Uterus (tissue), 3 donors: ENCODE measurements at regions not wholly inside any gene's neighbourhood (a gene's known extent, or its start where the extent isn't known, plus 50 kb on each side); places are given as distances from the start of the nearest gene placed in this dataset.

Source experiments
- DNase-seq, 2 donors: peaks; one replicate each; pipeline ENCODE4 v3.0.0-alpha.2; 2019 to 2020
- H3K27ac ChIP-seq, 2 donors: fragments of 200-600 bp; sonication (generic); 1 replicate in 1 of 2; 2 replicates in 1 of 2; pipeline ENCODE4 v1.5.1; 2016 to 2018
- H3K27me3 ChIP-seq, 2 donors: fragments of 200-600 bp; sonication (generic); one replicate each; pipeline ENCODE4 v1.5.1; 2018 to 2019; ENCODE audit warnings: control low read depth in 1 of 2
- H3K36me3 ChIP-seq, 2 donors: fragments of 200-600 bp; sonication (generic); one replicate each; pipeline ENCODE4 v1.5.1; 2019; ENCODE audit warnings: control low read depth in 1 of 2
- H3K4me1 ChIP-seq, 2 donors: fragments of 200-600 bp; sonication (generic); one replicate each; pipeline ENCODE4 v1.5.1; 2018 to 2019; ENCODE audit warnings: control low read depth in 1 of 2
- H3K4me3 ChIP-seq, 2 donors: fragments of 200-600 bp; sonication (generic); 1 replicate in 1 of 2; 2 replicates in 1 of 2; pipeline ENCODE4 v1.5.1; 2018 to 2019; ENCODE audit warnings: mild to moderate bottlenecking in 1 of 2
- H3K9me3 ChIP-seq, 2 donors: fragments of 200-600 bp; sonication (generic); one replicate each; pipeline ENCODE4 v1.5.1; 2019; ENCODE audit warnings: control low read depth in 1 of 2
- POLR2A ChIP-seq, 2 donors: fragments of 450-650 bp; IDR thresholded peaks; one replicate each; pipeline ENCODE4 v1.6.1; 2016; ENCODE audit warnings: antibody characterized with exemption in 2 of 2, mild to moderate bottlenecking in 1 of 2, moderate library complexity in 1 of 2
- intact Hi-C: fragments of 100-400 bp; cut with DNase I; formaldehyde crosslinking; loops from one replicate; pipeline ENCODE4 v1.15.1; 2023; ENCODE audit warnings: low total_unique reads
- TF ChIP-seq, protein P1 (sequence below), 4 experiments: fragments of 200-600 bp in 2 of 4; fragments of 450-650 bp in 2 of 4; sonication (generic) in 2 of 4; IDR thresholded peaks; one replicate each; pipeline ENCODE4 v1.5.1; 2016 to 2019; ENCODE audit warnings: antibody characterized with exemption in 4 of 4, mild to moderate bottlenecking in 2 of 4, moderate library complexity in 1 of 4
- donor health status: DM: yes; HTN: yes; CAD: no.

- no peak overlapping the region for H3K27ac ChIP-seq
- H3K36me3 ChIP-seq: no peaks in the 10 kb centered on the region
- no peak overlapping the region for H3K4me3 ChIP-seq
- DNase-seq: no peak
- H3K9me3 ChIP-seq: no peaks in the 10 kb centered on the region
- intact Hi-C loops: no loop called here
- H3K4me1 ChIP-seq: no peaks in the 10 kb centered on the region
- H3K27me3 ChIP-seq: no peaks in the 10 kb centered on the region
- TF ChIP-seq, protein P1, sequence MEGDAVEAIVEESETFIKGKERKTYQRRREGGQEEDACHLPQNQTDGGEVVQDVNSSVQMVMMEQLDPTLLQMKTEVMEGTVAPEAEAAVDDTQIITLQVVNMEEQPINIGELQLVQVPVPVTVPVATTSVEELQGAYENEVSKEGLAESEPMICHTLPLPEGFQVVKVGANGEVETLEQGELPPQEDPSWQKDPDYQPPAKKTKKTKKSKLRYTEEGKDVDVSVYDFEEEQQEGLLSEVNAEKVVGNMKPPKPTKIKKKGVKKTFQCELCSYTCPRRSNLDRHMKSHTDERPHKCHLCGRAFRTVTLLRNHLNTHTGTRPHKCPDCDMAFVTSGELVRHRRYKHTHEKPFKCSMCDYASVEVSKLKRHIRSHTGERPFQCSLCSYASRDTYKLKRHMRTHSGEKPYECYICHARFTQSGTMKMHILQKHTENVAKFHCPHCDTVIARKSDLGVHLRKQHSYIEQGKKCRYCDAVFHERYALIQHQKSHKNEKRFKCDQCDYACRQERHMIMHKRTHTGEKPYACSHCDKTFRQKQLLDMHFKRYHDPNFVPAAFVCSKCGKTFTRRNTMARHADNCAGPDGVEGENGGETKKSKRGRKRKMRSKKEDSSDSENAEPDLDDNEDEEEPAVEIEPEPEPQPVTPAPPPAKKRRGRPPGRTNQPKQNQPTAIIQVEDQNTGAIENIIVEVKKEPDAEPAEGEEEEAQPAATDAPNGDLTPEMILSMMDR (IDR thresholded peaks at IDR 0.05): no peak
- TF ChIP-seq POLR2A (IDR thresholded peaks at IDR 0.05): no peak
These were observed 334.5 kb upstream of the EMCN start for GRCh38 chr4:100852326-100852725.

DNA sequence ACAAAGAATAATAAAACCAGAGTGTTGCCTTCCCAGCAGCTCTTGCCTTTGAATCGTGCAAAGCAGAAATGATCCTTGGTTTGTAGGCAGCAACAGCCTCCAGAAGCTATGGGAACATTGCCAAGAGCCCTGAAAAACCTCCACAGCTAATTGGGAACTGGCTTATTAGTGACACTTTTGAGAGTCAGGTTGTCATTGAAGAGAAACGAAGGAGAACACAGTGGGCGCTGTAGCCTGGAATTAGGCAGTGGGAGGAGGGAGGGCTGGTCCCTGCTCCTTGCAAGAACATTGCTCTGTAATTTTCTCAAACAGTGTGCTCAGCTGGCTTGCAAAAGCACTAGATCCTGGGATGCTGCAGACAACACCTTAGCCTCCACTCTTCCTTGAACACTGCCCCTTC is 331.5 kb upstream of the EMCN start:
- Histone ChIP-seq H3K27me3 (no peaks in the 10 kb centered on the region), H3K36me3 (no peaks in the 10 kb centered on the region), H3K27ac (no peak overlapping the region), H3K9me3 (no peaks in the 10 kb centered on the region), H3K4me3 (no peak overlapping the region), H3K4me1 (no peaks in the 10 kb centered on the region)
- intact Hi-C loops: no loop called here
- TF ChIP-seq, protein P1 (IDR thresholded peaks at IDR 0.05): no peak
- no peak for TF ChIP-seq POLR2A (IDR thresholded peaks at IDR 0.05)
- no peak for DNase-seq

DNA sequence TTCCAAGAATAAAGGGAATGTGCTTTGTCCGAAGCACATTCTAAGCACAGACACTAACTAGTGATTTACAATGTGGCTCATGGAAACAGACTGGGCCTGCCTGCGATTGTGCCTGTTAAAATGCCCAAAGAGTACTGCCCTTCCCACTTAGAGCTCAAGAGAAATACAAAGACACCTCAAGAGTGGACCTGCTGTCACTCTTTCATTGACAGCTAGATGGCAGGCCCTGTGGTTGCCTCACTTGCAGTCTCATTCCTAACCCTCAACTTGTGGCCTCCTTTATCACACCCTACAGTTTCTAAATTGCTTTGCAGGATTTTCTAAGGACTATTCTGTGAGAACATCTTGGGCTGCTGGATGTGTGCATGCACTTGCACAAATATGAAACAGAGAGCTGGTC is 331.0 kb upstream of the EMCN start:
- Histone ChIP-seq H3K27ac (no peak overlapping the region), H3K9me3 (no peaks in the 10 kb centered on the region), H3K27me3 (no peaks in the 10 kb centered on the region), H3K4me3 (no peak overlapping the region), H3K4me1 (no peaks in the 10 kb centered on the region), H3K36me3 (no peaks in the 10 kb centered on the region)
- intact Hi-C loops: no loop called here
- no peak for DNase-seq
- TF ChIP-seq, protein P1 (IDR thresholded peaks at IDR 0.05): no peak
- no peak for TF ChIP-seq POLR2A (IDR thresholded peaks at IDR 0.05)

DNA sequence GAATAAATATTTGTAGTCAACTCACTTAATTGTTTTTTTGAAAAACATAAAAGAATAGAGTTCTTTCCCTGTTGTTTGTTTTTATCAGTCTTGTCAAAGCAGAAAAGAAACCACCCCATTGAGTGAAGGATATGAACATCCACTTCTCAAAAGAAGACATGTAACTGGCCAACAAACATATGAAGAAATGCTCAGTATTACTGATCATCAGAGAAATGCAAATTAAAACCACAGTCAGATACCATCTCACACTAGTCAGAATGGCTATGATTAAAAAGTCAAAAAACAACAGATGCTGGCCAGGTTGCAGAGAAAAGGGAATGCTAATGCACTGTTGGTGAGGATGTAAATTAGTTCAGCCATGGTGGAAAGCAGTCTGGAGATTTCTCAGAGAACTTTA is 326.1 kb upstream of the EMCN start:
- TF ChIP-seq, protein P1 (IDR thresholded peaks at IDR 0.05): no peak
- TF ChIP-seq POLR2A (IDR thresholded peaks at IDR 0.05): no peak
- intact Hi-C loops: no loop called here
- Histone ChIP-seq H3K9me3 (no peaks in the 10 kb centered on the region), H3K27ac (no peak overlapping the region), H3K4me3 (no peak overlapping the region), H3K36me3 (no peaks in the 10 kb centered on the region), H3K4me1 (no peaks in the 10 kb centered on the region), H3K27me3 (no peaks in the 10 kb centered on the region)
- no peak for DNase-seq

- intact Hi-C loops: no loop called here
- Histone ChIP-seq H3K4me1 (no peaks in the 10 kb centered on the region), H3K36me3 (no peaks in the 10 kb centered on the region), H3K27ac (no peak overlapping the region), H3K9me3 (no peaks in the 10 kb centered on the region), H3K4me3 (no peak overlapping the region), H3K27me3 (no peaks in the 10 kb centered on the region)
- DNase-seq: no peak
- no peak for TF ChIP-seq POLR2A (IDR thresholded peaks at IDR 0.05)
- TF ChIP-seq, protein P1 (IDR thresholded peaks at IDR 0.05): no peak
These were observed 325.0 kb upstream of the EMCN start for GRCh38 chr4:100842856-100843255.
